ENCODE measurements at regions not wholly inside any gene's neighbourhood (a gene's known extent, or its start where the extent isn't known, plus 50 kb on each side); places are given as distances from the start of the nearest gene placed in this dataset.

GRCh38 chr10:120360571-120360970, 96.5 kb upstream of the PLPP4 start:
- H3K4me1 ChIP-seq, result no peaks in the 10 kb centered on the region
- no peak for TF ChIP-seq POLR2AphosphoS5 (IDR thresholded peaks at IDR 0.05)
- no peak for TF ChIP-seq CTCF (IDR thresholded peaks at IDR 0.05 in 8 of 11, conservative IDR thresholded peaks at IDR 0.05 in 3 of 11)
- no peak for TF ChIP-seq POLR2A (IDR thresholded peaks at IDR 0.05)
- no peaks in the 10 kb centered on the region for H3K9me3 ChIP-seq
- 63 to 83% (median 70%) methylated on average over 3 of the region's 3 CpGs for WGBS, 5 donors
- H3K4me3 ChIP-seq, result no peak overlapping the region
- H3K27me3 ChIP-seq (replicated peaks in 1 of 7), result peaks cover 0 to 13% (median 0%) of the 10 kb centered on the region in 7 donors
- H3K36me3 ChIP-seq, result no peaks in the 10 kb centered on the region
- DNase-seq, result no peak
- intact Hi-C loops (cut with DNase I; ENCODE audit: low total_unique reads), result no loop called here
- no peak overlapping the region for H3K27ac ChIP-seq

GRCh38 chr10:120365872-120366271, 91.2 kb upstream of the PLPP4 start:
- intact Hi-C loops (cut with DNase I; ENCODE audit: low total_unique reads), result no loop called here
- 80 to 85% (median 82%) methylated on average over 5 of the region's 5 CpGs for WGBS, 5 donors

GRCh38 chr10:120367341-120367740, 89.7 kb upstream of the PLPP4 start:
- intact Hi-C loops (cut with DNase I; ENCODE audit: low total_unique reads), result no loop called here
- Histone ChIP-seq H3K4me1 (no peaks in the 10 kb centered on the region), H3K36me3 (no peaks in the 10 kb centered on the region), H3K27ac (no peak overlapping the region), H3K4me3 (no peak overlapping the region), H3K9me3 (no peaks in the 10 kb centered on the region), H3K27me3 (replicated peaks in 1 of 7) (peaks cover 0 to 12% (median 0%) of the 10 kb centered on the region in 7 donors)
- no peak for DNase-seq
- TF ChIP-seq CTCF (IDR thresholded peaks at IDR 0.05 in 8 of 11, conservative IDR thresholded peaks at IDR 0.05 in 3 of 11) (no peak), POLR2AphosphoS5 (IDR thresholded peaks at IDR 0.05) (no peak), POLR2A (IDR thresholded peaks at IDR 0.05) (no peak)
- WGBS, 5 donors, result 70 to 79% (median 75%) methylated on average over 3 of the region's 3 CpGs

More at GRCh38 chr10:120365872-120366271, 91.2 kb upstream of the PLPP4 start:
- H3K9me3 ChIP-seq, result no peaks in the 10 kb centered on the region
- H3K36me3 ChIP-seq, result no peaks in the 10 kb centered on the region
- no peak overlapping the region for H3K4me3 ChIP-seq
- no peak for DNase-seq
- H3K4me1 ChIP-seq, result no peaks in the 10 kb centered on the region
- H3K27me3 ChIP-seq (replicated peaks in 1 of 7), result peaks cover 0 to 7% (median 0%) of the 10 kb centered on the region in 7 donors
- TF ChIP-seq POLR2AphosphoS5 (IDR thresholded peaks at IDR 0.05), result no peak
- H3K27ac ChIP-seq, result no peak overlapping the region

- Histone ChIP-seq H3K36me3 (no peaks in the 10 kb centered on the region), H3K4me3 (no peak overlapping the region), H3K9me3 (no peaks in the 10 kb centered on the region), H3K27me3 (replicated peaks in 1 of 7) (peaks cover 0 to 12% (median 0%) of the 10 kb centered on the region in 7 donors), H3K4me1 (no peaks in the 10 kb centered on the region), H3K27ac (no peak overlapping the region)
- WGBS, 5 donors, result 71 to 86% (median 80%) methylated on average over 7 of the region's 7 CpGs
- no peak for TF ChIP-seq POLR2AphosphoS5 (IDR thresholded peaks at IDR 0.05)
- no peak for TF ChIP-seq POLR2A (IDR thresholded peaks at IDR 0.05)
- no peak for TF ChIP-seq CTCF (IDR thresholded peaks at IDR 0.05 in 8 of 11, conservative IDR thresholded peaks at IDR 0.05 in 3 of 11)
- intact Hi-C loops (cut with DNase I; ENCODE audit: low total_unique reads), result no loop called here
- no peak for DNase-seq
These were observed 88.7 kb upstream of the PLPP4 start for GRCh38 chr10:120368338-120368737.

GRCh38 chr10:120368927-120369326, 88.1 kb upstream of the PLPP4 start:
- Histone ChIP-seq H3K4me1 (no peaks in the 10 kb centered on the region), H3K9me3 (no peaks in the 10 kb centered on the region), H3K4me3 (no peak overlapping the region), H3K27ac (no peak overlapping the region), H3K27me3 (replicated peaks in 1 of 7) (peaks cover 0 to 12% (median 0%) of the 10 kb centered on the region in 7 donors), H3K36me3 (no peaks in the 10 kb centered on the region)
- intact Hi-C loops (cut with DNase I; ENCODE audit: low total_unique reads), result no loop called here
- 56 to 71% (median 64%) methylated on average over 4 to 5 of the region's 5 CpGs for WGBS, 5 donors
- no peak for DNase-seq
- TF ChIP-seq POLR2A (IDR thresholded peaks at IDR 0.05) (no peak), POLR2AphosphoS5 (IDR thresholded peaks at IDR 0.05) (no peak), CTCF (IDR thresholded peaks at IDR 0.05 in 8 of 11, conservative IDR thresholded peaks at IDR 0.05 in 3 of 11) (no peak)
